HG03575 (cell line): ENCODE measurements at regions not wholly inside any gene's neighbourhood (a gene's known extent, or its start where the extent isn't known, plus 50 kb on each side); places are given as distances from the start of the nearest gene placed in this dataset.
"Not testable (repeated sequence)": the region's sequence is repeated elsewhere in the genome, so short reads cannot be mapped to it uniquely, and the experiment has no call there.

ENCODE experiments used
- ATAC-seq: cut with Tn5 transposase; IDR thresholded peaks from one replicate; pipeline ENCODE4 v1.9.1; 2021; ENCODE audit not compliant: unreplicated experiment, insufficient number of reproducible peaks, low FRiP score; ENCODE audit errors: extremely low read depth

DNA sequence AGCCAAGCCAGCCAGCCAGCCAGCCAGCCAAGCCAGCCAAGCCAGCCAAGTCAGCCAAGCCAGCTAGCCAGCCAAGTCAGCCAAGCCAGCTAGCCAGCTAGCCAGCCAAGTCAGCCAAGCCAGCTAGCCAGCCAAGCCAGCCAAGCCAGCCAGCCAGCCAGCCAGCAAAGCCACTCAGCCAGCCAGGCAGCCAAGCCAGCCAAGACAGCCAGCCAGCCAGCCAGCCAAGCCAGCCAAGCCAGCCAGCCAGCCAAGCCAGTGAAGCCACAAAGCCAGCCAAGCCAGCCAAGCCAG lies 1605.0 kb downstream of the RPIA start:
- ATAC-seq = not testable (repeated sequence)

DNA sequence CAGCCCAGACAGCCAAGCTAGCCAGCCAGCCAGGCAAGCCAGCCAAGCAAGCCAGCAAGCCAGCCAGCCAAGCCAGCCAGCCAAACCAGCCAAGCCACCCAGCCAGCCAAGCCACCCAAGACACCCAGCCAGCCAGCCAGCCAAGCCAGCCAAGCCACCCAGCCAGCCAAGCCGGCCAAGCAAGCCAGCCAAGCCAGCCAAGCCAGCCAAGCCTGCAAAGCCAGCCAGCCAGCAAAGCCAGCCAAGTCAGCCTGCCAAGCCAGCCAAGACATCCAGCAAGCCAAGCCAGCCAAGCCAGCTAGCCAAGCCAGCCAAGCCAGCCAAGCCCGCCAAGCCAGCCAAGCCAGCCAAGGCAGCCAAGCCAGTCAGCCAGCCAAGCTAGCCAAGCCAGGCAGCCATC lies 1606.2 kb downstream of the RPIA start:
- not testable (repeated sequence) for ATAC-seq

DNA sequence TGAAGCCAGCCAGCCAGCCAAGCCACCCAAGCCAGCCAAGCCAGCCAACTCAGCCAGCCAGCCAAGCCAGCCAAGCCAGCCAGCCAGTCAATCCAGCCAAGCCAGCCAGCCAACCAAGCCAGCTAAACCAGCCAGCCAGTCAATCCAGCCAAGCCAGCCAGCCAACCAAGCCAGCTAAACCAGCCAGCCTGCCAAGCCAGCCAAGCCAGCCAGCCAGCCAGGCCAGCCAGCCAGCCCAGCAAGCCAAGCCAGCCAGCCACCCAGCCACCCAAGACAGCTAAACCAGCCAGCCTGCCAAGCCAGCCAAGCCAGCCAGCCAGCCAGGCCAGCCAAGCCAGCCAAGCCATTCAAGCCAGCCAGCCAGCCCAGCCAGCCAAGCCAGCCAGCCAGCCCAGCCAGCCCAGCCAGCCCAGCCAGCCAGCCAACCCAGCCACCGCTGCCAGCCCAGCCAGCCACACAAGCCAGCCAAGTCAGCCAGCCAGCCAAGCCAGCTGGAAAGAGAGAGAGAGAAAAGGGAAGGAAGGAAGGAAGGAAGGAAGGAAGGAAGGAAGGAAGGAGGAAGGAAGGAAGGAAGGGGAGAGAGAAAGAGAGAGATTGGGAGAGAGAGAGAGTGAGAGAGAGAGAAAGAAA lies 1606.8 kb downstream of the RPIA start:
- ATAC-seq = not testable (repeated sequence)

DNA sequence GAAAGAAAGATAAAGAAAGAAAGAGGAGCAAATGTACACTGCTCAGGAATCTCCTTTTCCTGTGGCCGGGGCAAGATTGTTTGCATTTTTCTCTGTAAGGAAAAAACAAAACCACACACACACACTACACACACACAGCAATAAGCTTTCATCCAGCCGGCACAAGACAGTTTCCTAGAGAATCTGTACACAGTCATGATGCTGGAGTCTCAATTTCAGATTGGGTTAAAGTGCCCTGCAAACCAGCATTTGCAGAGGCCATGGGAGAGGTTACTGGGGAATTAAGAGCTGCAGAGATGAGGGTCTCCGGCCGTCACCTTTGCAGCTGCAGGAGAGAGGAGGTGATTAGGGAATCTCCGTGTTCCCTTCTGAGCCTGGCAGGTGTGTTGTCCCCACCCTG lies 1607.5 kb downstream of the RPIA start:
- ATAC-seq = not testable (repeated sequence)

DNA sequence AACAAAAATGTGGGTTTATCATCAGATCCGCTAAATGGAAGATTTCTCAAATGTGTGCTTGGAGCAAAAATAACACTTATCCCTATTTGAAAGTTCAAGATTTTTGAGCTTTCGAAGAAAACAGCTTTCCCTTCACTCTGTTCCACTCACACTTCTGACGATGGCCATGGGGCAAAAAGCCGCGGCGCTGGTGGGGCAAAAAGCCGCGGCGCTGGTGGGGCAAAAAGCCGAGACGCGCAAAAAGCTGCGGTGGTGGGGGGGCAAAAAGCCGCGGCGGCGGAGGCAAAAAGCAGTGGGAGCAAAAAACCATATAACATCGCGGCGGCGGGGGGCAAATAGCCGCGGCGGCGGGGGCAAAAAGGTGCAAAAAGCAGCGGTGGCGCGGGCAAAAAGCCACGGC lies 1631.5 kb downstream of the RPIA start:
- not testable (repeated sequence) for ATAC-seq

DNA sequence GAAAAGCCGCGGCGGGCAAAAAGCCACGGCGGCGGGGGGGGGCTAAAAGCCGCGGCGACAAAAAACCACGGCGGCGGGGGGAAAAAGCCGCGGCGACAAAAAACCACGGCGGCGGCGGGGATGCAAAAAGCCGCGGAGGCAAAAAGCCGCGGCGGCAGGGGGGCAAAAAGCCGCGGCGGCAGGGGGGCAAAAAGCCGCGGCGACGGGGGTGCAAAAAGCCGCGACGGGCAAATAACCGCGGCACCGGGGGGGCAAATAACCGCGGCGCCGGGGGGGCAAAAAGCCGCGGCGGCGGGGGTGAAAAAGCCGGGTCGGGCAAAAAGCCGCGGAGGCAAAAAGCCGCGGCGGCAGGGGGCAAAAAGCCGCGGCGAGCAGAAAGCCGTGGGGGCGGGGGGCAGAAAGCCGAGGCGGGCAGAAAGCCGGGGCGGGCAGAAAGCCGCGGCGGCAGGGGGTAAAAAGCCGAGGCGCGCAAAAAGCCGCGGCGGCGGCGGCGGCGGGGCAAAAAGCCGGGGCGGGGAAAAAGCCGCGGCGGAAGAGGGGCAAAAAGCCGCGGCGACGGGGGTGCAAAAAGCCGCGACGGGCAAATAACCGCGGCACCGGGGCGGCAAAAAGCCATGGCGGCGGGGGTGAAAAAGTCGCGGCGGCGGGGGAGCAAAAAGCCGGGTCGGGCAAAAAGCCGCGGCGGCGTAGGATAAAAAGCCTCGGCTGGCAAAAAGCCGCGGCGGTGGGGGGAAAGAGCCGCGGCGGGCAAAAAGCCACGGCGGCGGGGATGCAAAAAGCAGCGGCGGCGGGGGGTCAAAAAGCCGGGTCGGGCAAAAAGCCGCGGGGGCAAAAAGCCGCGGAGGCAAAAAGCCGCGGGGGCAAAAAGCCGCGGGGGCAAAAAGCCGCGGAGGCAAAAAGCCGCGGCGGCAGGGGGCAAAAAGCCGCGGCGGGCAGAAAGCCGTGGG lies 1632.4 kb downstream of the RPIA start:
- ATAC-seq = not testable (repeated sequence)

DNA sequence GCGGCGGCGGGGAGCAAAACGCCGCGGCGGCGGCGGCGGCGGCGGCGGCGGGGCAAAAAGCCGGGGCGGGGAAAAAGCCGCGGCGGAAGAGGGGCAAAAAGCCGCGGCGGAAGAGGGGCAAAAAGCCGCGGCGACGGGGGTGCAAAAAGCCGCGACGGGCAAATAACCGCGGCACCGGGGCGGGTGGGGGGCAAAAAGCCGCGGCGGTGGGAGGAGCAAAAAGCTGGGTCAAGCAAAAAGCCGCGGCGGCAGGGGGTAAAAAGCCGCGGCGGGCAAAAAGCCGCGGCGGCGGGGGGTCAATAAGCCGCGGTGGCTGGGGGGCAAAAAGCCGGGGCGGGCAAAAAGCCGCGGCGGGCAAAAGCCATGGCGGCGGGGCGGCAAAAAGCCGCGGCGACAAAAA lies 1633.2 kb downstream of the RPIA start:
- not testable (repeated sequence) for ATAC-seq

DNA sequence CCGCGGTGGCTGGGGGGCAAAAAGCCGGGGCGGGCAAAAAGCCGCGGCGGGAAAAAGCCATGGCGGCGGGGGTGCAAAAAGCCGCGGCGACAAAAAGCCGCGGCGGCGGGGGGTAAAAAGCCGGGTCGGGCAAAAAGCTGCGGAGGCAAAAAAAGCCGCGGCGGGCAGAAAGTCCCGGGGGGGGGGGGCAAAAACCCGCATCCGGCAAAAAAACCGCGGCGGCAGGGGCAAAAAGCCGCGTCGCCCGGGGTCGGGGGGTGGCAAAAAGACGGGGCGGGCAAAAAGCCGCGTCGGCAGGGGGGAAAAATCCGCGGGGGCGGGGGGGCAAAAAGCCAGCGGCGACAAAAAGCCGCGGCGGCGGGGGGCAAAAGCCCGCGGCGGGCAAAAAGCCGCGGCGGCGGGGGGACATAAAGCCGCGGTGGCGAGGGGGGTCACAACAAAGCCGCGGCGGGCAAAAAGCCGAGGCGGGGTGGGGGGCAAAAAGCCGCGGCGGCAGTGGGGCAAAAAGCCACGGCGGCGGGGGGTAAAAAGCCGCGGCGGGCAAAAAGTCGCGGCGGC lies 1634.4 kb downstream of the RPIA start:
- ATAC-seq = not testable (repeated sequence)

DNA sequence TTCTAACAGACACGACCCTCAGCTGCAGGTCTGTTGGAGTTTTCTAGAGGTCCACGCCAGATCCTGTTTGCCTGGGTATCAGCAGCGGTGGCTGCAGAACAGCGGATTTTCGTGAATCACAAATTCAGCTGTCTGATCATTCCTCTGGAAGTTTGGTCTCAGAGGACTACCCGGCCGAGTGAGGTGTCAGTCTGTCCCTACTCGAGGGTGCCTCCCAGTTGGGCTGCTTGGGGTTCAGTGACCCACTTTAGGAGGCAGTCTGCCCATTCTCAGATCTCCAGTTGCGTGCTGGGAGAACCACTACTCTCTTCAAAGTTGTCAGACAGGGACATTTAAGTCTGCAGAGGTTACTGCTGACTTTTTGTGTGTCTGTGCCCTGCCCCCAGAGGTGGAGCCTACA lies 1664.1 kb downstream of the RPIA start:
- ATAC-seq = not testable (repeated sequence)

DNA sequence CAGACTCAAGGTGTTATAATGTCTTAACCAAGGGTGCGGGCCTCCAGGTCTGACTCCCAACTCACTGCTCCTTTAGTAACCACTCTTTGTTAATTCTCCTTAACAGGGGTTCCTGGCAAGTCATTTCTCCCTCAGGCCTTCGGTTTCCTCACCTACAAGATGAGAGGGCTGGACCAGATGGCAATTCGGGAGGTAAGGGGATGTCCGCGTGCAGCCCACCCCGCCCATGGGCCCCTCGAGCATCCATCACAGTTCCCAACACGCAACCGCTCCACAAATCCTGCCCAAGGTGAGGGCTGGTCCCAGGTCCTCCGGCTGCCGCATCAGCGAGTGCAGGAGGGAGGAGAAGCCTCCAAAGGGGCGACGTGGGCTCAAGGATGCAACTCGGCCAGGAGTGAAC lies 1667.9 kb downstream of the RPIA start:
- not testable (repeated sequence) for ATAC-seq

DNA sequence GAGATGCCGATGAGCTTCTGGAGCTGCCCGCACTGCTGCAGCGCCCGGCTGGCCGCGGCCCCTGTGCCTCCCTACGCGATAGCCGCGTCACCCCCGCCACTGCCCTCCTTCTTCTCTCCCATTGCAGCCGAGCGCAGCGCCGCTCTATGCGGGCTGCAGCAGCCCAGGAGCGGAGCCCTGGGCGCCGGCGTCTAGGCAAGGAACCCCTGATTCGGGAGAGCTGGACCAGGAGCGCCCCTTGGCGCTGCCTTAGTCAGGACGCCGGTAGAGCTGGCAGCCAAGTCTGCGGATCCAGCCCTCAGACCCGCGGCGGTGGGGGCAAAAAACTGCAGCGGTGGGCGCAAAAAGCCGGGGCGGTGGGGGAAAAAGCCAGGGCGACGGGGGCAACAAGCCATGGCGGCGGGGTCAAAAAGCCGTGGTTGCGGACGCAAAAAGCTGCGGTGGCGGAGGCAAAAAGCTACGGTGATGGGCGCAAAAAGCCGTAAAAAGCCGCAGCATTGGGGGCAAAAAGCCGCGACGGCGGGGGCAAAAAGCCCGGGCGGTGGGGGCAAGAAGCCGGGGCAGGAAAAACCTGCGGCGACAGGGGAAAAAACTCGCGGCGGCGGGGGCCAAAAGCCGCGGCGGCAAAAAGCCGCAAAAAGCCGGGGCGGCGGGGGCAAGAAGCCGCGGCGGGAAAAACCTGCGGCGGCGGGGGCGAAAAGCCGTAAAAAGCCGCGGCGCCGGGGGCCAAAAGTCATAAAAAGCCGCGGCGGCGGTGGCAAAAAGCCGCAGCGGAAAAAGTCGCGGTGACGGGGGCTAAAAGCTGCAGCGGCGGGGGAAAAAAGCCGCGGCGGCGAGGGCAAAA lies 1668.6 kb downstream of the RPIA start:
- ATAC-seq = not testable (repeated sequence)

DNA sequence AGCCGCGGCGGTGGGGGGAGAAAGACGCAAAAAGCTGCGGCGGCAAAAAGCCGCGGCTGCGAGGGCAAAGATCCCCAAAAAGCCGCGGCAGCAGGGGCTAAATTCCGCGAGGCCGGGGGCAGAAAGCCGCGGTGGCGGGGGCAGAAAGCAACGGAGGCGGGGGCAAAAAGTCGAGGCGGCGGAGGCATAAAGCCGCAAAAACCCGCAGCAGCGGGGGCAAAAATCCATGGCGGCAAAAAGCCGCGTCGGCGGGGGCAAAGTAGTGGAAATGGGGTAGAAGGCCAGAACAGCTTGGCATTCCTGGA lies 1669.2 kb downstream of the RPIA start:
- not testable (repeated sequence) for ATAC-seq
